ENCODE measurements at regions not wholly inside any gene's neighbourhood (a gene's known extent, or its start where the extent isn't known, plus 50 kb on each side); places are given as distances from the start of the nearest gene placed in this dataset.

DNA sequence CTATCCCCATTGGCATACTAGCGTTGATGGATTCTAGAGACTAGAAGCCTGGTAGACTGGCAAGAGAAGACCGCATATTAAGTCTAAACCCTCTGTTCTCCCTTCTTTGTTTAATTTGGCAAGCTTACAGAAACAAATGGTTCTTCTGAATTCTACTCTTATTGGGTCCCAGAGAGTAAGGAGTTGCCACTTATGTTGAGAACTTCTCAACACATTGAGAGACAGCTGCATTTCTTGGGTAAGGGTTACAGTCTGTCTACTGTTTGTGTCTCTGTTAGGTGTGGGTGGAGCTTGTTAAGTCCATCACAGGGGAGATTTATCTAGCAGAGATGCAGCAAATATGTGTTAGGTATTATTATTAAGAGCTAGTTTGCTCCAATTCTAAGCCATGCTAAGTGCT is 435.8 kb upstream of the MEIS1 start:
- TF ChIP-seq, protein P1, sequence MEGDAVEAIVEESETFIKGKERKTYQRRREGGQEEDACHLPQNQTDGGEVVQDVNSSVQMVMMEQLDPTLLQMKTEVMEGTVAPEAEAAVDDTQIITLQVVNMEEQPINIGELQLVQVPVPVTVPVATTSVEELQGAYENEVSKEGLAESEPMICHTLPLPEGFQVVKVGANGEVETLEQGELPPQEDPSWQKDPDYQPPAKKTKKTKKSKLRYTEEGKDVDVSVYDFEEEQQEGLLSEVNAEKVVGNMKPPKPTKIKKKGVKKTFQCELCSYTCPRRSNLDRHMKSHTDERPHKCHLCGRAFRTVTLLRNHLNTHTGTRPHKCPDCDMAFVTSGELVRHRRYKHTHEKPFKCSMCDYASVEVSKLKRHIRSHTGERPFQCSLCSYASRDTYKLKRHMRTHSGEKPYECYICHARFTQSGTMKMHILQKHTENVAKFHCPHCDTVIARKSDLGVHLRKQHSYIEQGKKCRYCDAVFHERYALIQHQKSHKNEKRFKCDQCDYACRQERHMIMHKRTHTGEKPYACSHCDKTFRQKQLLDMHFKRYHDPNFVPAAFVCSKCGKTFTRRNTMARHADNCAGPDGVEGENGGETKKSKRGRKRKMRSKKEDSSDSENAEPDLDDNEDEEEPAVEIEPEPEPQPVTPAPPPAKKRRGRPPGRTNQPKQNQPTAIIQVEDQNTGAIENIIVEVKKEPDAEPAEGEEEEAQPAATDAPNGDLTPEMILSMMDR (IDR thresholded peaks at IDR 0.05) = no peak
- TF ChIP-seq POLR2A (IDR thresholded peaks at IDR 0.05) = no peak
